Thyroid gland (tissue), 4 donors: ENCODE measurements at regions not wholly inside any gene's neighbourhood (a gene's known extent, or its start where the extent isn't known, plus 50 kb on each side); places are given as distances from the start of the nearest gene placed in this dataset.

Experiments
- CTCF ChIP-seq, 6 experiments: fragments of 200-600 bp in 3 of 6; fragments of 450-650 bp in 3 of 6; sonication (generic) in 3 of 6; IDR thresholded peaks; one replicate each; pipeline ENCODE4 v1.5.1; 2016 to 2019; ENCODE audit warnings: antibody characterized with exemption in 6 of 6, mild to moderate bottlenecking in 2 of 6, inconsistent platforms in 1 of 6, moderate library complexity in 1 of 6
- POLR2A ChIP-seq, 2 donors: fragments of 450-650 bp; IDR thresholded peaks; one replicate each; pipeline ENCODE4 v1.6.1; 2017; ENCODE audit warnings: antibody characterized with exemption in 2 of 2, mild to moderate bottlenecking in 2 of 2, moderate library complexity in 1 of 2

- TF ChIP-seq CTCF (IDR thresholded peaks at IDR 0.05) (no peak), POLR2A (IDR thresholded peaks at IDR 0.05) (no peak)
Measured at GRCh38 chr13:48151363-48152161, 56.7 kb upstream of the MED4 start.
